ENCODE measurements at regions not wholly inside any gene's neighbourhood (a gene's known extent, or its start where the extent isn't known, plus 50 kb on each side); places are given as distances from the start of the nearest gene placed in this dataset.
"Not testable (repeated sequence)": the region's sequence is repeated elsewhere in the genome, so short reads cannot be mapped to it uniquely, and the experiment has no call there.

DNA sequence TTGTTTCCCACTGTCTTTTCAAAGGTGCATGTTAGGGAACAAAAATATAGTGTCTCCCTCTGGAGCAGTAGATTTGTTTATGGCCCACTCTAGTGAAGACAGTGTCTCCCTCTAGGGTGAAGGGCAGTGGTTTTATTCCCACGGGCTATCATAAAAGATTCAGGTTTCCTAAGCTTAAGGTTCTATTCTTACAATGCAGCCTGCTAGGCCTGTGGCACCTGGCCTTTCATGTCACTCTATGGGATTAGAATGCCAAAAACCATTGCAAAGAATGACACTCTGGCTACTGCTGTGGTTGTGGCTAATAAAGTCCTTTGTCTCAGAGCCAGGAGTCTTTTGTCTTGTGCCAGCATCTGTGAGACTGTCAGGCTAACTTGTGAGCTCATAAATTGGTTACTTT, 92.6 kb upstream of the GPR39 start:
- H3K4me3 Mint-ChIP-seq; H3K9me3 Mint-ChIP-seq; H3K27ac Mint-ChIP-seq; DNase-seq; H3K4me1 Mint-ChIP-seq (ENCODE audit: low read depth); H3K27me3 Mint-ChIP-seq; H3K36me3 Mint-ChIP-seq (ENCODE audit: low read depth): not testable (repeated sequence)

DNA sequence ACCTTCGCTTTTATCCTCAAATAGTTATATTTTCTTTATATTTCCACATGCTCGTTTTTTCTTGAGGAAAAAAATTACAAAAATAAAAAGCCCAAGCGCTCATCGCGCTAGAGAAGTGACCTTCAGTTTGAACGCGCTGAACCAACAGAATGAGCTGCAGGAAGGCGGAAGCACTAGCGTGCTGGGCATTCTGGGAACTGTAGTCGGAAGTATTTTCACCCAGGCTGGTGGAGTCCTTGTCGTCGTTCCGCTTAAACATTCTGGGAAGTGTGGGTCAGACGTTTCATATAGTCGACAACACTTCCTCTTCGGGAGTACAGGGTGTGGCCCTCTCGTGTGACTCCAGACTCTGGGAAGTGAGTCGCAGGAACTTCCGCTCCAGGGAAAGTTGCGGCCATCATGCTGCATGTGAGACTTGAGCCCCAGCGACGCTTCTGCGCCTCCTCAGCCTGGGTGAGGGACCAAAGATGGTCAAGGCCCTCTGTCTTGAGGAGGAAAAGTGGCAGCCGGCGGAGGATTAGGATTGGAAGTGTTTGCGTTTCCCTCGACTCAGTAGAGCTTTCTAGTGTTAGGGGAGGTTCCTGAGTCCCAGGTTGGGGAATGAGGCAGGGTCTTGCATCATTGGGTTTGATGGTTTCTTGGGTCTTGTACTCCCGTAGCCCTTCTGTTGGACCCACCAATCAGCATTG, 84.1 kb upstream of the GPR39 start:
- not testable (repeated sequence) for DNase-seq; H3K4me1 Mint-ChIP-seq (ENCODE audit: low read depth); H3K36me3 Mint-ChIP-seq (ENCODE audit: low read depth); H3K9me3 Mint-ChIP-seq; H3K27me3 Mint-ChIP-seq; H3K27ac Mint-ChIP-seq; H3K4me3 Mint-ChIP-seq

- not testable (repeated sequence) for H3K4me1 Mint-ChIP-seq (ENCODE audit: low read depth); H3K4me3 Mint-ChIP-seq; H3K27me3 Mint-ChIP-seq; H3K9me3 Mint-ChIP-seq; DNase-seq; H3K27ac Mint-ChIP-seq; H3K36me3 Mint-ChIP-seq (ENCODE audit: low read depth)
Observed at GRCh38 chr2:132337135-132337534, 79.5 kb upstream of the GPR39 start.

DNA sequence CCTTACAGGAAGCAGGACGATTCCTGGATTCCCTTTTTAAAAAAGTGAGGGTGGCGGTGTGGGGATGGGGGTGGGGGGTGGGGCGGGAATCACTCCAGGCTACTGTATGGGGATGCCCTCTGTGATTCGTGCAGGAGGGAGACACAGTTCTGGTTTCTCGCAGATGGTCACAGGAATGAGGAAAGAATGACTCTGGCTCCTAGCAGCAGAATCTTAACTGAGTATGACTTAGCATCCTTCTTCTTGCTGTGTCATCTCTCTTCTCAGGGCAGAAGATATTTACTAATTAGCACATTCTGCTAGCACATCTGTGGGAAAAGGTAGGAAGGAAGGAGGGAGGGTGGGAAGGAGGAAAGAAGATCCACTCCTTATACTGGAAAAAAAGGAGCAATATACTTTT, 78.8 kb upstream of the GPR39 start:
- H3K27me3 Mint-ChIP-seq; H3K4me1 Mint-ChIP-seq (ENCODE audit: low read depth); DNase-seq; H3K9me3 Mint-ChIP-seq; H3K4me3 Mint-ChIP-seq; H3K27ac Mint-ChIP-seq; H3K36me3 Mint-ChIP-seq (ENCODE audit: low read depth): not testable (repeated sequence)

- not testable (repeated sequence) for H3K4me3 Mint-ChIP-seq; DNase-seq; H3K27ac Mint-ChIP-seq; H3K36me3 Mint-ChIP-seq (ENCODE audit: low read depth); H3K9me3 Mint-ChIP-seq; H3K4me1 Mint-ChIP-seq (ENCODE audit: low read depth)
- peaks cover 30% of the 10 kb centered on the region for H3K27me3 Mint-ChIP-seq
Observed at GRCh38 chr2:132347041-132347780, 69.4 kb upstream of the GPR39 start.

DNA sequence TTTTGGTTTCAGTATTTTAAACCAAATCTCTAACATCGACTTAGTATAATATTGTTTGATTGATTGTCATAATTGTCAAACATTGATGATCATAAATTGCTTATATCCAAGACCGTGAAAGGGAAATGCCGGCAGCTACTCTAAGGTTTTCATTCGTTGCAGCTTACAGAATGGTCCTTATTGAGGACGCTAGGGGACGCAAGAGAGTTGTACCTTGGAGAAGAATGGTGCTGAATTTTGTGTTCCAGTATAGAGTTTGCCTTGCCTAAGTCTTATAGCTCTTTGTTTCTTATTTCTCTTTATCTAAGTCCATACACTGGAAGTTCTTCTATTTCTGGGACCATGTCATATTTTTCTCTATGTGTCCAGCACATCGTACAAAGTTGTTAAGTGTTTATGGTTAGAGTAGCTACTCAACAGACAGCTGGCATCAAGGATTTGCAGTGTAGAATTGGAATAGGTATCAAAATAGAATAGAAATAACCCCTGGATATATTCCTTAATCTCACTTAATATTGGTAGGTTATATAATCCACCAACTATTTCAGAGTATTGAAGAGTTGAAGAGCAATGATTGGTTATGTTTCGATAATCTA, 67.4 kb upstream of the GPR39 start:
- not testable (repeated sequence) for H3K9me3 Mint-ChIP-seq; DNase-seq; H3K4me3 Mint-ChIP-seq; H3K36me3 Mint-ChIP-seq (ENCODE audit: low read depth); H3K4me1 Mint-ChIP-seq (ENCODE audit: low read depth); H3K27ac Mint-ChIP-seq
- peaks cover 39% of the 10 kb centered on the region for H3K27me3 Mint-ChIP-seq

- not testable (repeated sequence) for H3K9me3 Mint-ChIP-seq; H3K4me1 Mint-ChIP-seq (ENCODE audit: low read depth); H3K4me3 Mint-ChIP-seq; DNase-seq; H3K36me3 Mint-ChIP-seq (ENCODE audit: low read depth); H3K27ac Mint-ChIP-seq
- peaks cover 39% of the 10 kb centered on the region for H3K27me3 Mint-ChIP-seq
Observed at GRCh38 chr2:132351668-132352067, 64.9 kb upstream of the GPR39 start.

GRCh38 chr2:132352481-132353001, 64.1 kb upstream of the GPR39 start:
- peaks cover 33% of the 10 kb centered on the region for H3K27me3 Mint-ChIP-seq
- not testable (repeated sequence) for H3K27ac Mint-ChIP-seq; H3K36me3 Mint-ChIP-seq (ENCODE audit: low read depth); H3K9me3 Mint-ChIP-seq; DNase-seq; H3K4me1 Mint-ChIP-seq (ENCODE audit: low read depth); H3K4me3 Mint-ChIP-seq

- H3K36me3 Mint-ChIP-seq (ENCODE audit: low read depth); H3K4me3 Mint-ChIP-seq; H3K9me3 Mint-ChIP-seq; H3K4me1 Mint-ChIP-seq (ENCODE audit: low read depth); H3K27ac Mint-ChIP-seq; DNase-seq: not testable (repeated sequence)
- peaks cover 31% of the 10 kb centered on the region for H3K27me3 Mint-ChIP-seq
Observed at GRCh38 chr2:132353380-132353779, 63.2 kb upstream of the GPR39 start.

- peaks cover 19% of the 10 kb centered on the region for H3K9me3 Mint-ChIP-seq
- DNase-seq; H3K36me3 Mint-ChIP-seq (ENCODE audit: low read depth); H3K27ac Mint-ChIP-seq; H3K4me1 Mint-ChIP-seq (ENCODE audit: low read depth); H3K4me3 Mint-ChIP-seq; H3K27me3 Mint-ChIP-seq: not testable (repeated sequence)
Observed at GRCh38 chr2:132360964-132361363, 55.6 kb upstream of the GPR39 start.

DNA sequence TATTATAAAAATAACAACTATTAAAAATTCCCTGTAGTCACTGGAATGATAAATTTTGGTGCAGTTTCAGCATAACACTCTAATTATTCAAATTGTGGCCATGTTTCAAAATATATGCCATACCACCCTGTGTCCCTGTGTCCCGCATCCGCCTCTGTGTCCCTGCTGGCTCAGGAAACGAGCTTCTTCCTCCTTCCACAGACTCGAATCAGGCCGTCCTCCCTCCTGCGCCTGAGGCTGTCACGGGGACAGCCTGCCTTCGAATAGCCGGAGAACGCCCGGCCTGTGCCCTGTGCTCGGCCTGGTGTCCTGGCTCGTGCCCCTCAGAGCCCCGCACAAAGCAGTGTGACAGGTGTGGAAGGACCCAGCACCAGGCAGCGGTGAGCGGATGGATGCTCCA, 55.1 kb upstream of the GPR39 start:
- H3K4me1 Mint-ChIP-seq (ENCODE audit: low read depth); DNase-seq; H3K36me3 Mint-ChIP-seq (ENCODE audit: low read depth); H3K27me3 Mint-ChIP-seq; H3K4me3 Mint-ChIP-seq; H3K27ac Mint-ChIP-seq: not testable (repeated sequence)
- peaks cover 19% of the 10 kb centered on the region for H3K9me3 Mint-ChIP-seq

- H3K4me3 Mint-ChIP-seq; H3K27ac Mint-ChIP-seq; DNase-seq; H3K27me3 Mint-ChIP-seq; H3K36me3 Mint-ChIP-seq (ENCODE audit: low read depth); H3K4me1 Mint-ChIP-seq (ENCODE audit: low read depth): not testable (repeated sequence)
- peaks cover 19% of the 10 kb centered on the region for H3K9me3 Mint-ChIP-seq
Observed at GRCh38 chr2:132363352-132363751, 53.3 kb upstream of the GPR39 start.

GRCh38 chr2:132365963-132366362, 50.6 kb upstream of the GPR39 start:
- DNase-seq; H3K27ac Mint-ChIP-seq; H3K36me3 Mint-ChIP-seq (ENCODE audit: low read depth); H3K4me3 Mint-ChIP-seq; H3K27me3 Mint-ChIP-seq; H3K4me1 Mint-ChIP-seq (ENCODE audit: low read depth): not testable (repeated sequence)
- peaks cover 13% of the 10 kb centered on the region for H3K9me3 Mint-ChIP-seq

GRCh38 chr2:132366421-132367180, 50.0 kb upstream of the GPR39 start:
- H3K27ac Mint-ChIP-seq, result no peak overlapping the region
- H3K4me1 Mint-ChIP-seq (ENCODE audit: low read depth), result no peaks in the 10 kb centered on the region
- no peaks in the 10 kb centered on the region for H3K27me3 Mint-ChIP-seq
- no peaks in the 10 kb centered on the region for H3K36me3 Mint-ChIP-seq (ENCODE audit: low read depth)
- no peak for DNase-seq
- no peak overlapping the region for H3K4me3 Mint-ChIP-seq
- peaks cover 13% of the 10 kb centered on the region for H3K9me3 Mint-ChIP-seq
